VCaP (cell line): ENCODE measurements at regions not wholly inside any gene's neighbourhood (a gene's known extent, or its start where the extent isn't known, plus 50 kb on each side); places are given as distances from the start of the nearest gene placed in this dataset.
"Not testable (repeated sequence)": the region's sequence is repeated elsewhere in the genome, so short reads cannot be mapped to it uniquely, and the experiment has no call there.

Source experiments
- H3K27ac ChIP-seq: fragments of 450-650 bp; 2 replicates; pipeline ENCODE4 v1.5.1; 2017
- CTCF ChIP-seq: fragments of 450-650 bp; conservative IDR thresholded peaks from 2 replicates; pipeline ENCODE4 v1.5.1; 2017; ENCODE audit warnings: mild to moderate bottlenecking, moderate library complexity

GRCh38 chr16:85449191-85449884, 163.8 kb upstream of the GSE1 start:
- TF ChIP-seq CTCF: no peak
- 0 out of 2 replicates have a peak overlapping the region, but pooled peaks have one; percentile 23 for H3K27ac ChIP-seq

- TF ChIP-seq CTCF: no peak
- no peak overlapping the region for H3K27ac ChIP-seq
Observed at GRCh38 chr16:85449885-85450245, 163.3 kb upstream of the GSE1 start.

- H3K27ac ChIP-seq: not testable (repeated sequence)
Observed at GRCh38 chr16:85451142-85451541, 162.0 kb upstream of the GSE1 start.

- no peak for TF ChIP-seq CTCF
- H3K27ac ChIP-seq: no peak overlapping the region
Observed at GRCh38 chr16:85451641-85452363, 161.3 kb upstream of the GSE1 start.

GRCh38 chr16:85452364-85453193, 160.5 kb upstream of the GSE1 start:
- TF ChIP-seq CTCF: no peak
- no peak overlapping the region for H3K27ac ChIP-seq

GRCh38 chr16:85453194-85453678, 159.9 kb upstream of the GSE1 start:
- H3K27ac ChIP-seq: no peak overlapping the region
- no peak for TF ChIP-seq CTCF

GRCh38 chr16:85453703-85454102, 159.4 kb upstream of the GSE1 start:
- H3K27ac ChIP-seq: no peak overlapping the region
- TF ChIP-seq CTCF: no peak
